Stimulated activated naive CD8-positive, alpha-beta T cell treated with anti-CD3 and anti-CD28 coated beads, Interleukin-15, Interleukin-2, amounts not matched to agents 100 U/mL and 50 U/mL, for 24 hours (primary cell): ENCODE measurements at regions not wholly inside any gene's neighbourhood (a gene's known extent, or its start where the extent isn't known, plus 50 kb on each side); places are given as distances from the start of the nearest gene placed in this dataset.

Experiments
- ATAC-seq: fragments of 150-1000 bp; cut with Tn5 transposase; one replicate; pipeline ENCODE4 v1.10.0; 2021
- DNase-seq: peaks from one replicate; pipeline ENCODE4 v3.0.0; 2021

DNA sequence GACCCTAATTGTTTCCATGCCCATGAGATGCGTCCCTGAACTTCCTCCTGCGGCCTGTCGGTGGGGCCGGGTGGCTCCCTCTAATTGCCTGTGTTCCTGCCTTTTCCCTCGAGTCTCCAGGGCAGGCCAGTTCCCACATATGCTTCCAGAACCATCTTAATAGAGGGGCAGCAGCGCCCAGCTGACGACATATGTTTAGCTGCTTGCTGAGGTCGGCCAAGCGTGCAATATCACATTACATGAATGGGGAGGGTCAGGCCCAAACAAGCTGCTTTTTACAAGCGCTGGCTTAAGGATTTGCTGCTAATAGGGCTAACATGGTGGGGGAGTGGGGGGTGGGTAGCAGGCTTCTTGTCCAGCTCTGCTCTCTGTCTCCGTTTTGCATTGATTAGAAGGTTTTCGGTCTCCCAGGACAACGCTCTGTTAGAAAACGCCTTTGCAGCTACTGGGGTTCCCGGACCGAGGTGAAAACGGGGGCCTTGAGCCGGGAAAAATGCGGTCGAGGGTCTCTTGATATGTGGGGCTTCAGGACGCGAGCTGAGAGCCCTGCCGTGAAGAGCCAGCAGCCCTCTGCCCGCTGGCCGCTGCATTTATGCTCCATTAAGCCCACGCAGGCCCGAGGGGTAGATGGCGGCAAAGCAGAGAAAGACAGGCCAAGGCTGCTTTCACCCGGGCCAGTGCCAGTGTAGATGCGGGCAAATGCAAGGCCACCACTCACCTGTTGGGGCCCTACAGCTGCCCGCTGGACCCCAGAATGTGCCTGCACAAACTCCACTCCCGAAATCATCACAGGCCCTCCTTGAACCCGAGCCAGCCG lies 308.5 kb downstream of the BMP7 start:
- DNase-seq (no peak), ATAC-seq (no peak)

DNA sequence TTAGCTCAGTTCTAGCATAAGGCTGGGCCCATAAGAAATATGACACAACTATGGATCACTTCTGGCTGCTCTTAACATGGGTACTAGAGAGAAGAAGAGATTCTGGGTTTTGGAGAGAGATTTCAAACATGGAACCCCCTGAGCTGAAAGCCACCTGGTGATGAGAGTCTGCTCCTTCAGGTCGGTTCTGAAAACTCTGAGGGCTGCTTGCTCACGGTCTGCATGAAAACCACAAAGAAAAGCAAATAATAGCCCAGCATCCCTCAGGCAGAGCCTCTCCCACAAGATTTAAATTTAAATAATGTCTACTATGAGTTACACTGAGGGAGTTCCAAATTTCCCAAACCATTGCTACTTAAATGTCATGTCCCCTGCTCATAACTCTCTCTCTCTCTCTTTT lies 301.5 kb downstream of the BMP7 start:
- ATAC-seq = no peak
- DNase-seq = no peak

DNA sequence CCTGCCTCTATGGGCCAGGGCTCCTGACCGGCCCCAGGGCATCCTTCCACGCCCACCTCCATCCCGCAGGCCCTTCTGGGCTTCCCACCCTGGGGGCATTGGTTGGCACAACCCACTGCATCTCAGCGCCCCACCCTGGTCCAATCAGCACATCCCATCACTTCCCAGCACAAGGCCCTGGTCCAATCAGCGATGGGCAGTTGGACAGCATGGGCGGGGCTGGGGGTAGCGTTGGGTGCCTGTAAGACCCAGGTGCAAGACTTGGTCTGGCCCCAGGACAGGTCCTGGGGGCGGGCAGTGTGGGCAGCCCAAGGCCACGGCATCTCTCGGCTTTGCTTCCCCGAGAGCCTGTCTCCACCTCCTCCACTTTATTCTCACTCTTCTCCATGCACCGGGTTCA lies 298.5 kb downstream of the BMP7 start:
- DNase-seq (no peak), ATAC-seq (no peak)

DNA sequence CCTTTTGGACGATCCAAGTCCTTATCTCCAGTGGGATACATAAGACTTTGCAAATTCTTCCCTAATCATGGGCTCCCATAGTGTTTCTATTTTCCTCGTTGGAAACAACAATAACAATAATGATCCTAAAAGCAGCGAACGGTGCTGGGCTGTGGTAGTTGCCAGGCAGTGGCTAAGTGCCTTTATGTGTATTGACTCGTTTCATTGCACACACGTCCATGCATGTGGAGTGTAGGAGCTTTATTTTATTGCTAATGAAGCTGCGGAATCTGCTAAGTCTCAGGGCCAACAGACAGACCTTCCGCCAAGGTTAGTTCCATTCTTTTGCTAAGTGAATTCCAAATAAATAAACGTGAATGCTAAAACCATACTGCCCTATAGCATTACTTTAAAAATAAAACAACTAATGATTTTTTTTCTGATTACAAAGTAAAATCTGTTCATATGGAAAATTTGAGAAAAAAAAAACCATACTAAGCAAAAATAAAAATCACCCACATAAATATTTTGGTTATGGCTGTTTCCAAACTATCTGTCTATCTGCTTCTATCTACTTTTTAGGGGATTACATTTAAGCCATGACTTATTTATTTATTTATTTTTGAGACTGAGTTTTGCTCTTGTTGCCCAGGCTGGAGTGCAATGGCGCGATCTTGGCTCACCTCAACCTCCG lies 297.9 kb downstream of the BMP7 start:
- ATAC-seq (no peak), DNase-seq (no peak)

DNA sequence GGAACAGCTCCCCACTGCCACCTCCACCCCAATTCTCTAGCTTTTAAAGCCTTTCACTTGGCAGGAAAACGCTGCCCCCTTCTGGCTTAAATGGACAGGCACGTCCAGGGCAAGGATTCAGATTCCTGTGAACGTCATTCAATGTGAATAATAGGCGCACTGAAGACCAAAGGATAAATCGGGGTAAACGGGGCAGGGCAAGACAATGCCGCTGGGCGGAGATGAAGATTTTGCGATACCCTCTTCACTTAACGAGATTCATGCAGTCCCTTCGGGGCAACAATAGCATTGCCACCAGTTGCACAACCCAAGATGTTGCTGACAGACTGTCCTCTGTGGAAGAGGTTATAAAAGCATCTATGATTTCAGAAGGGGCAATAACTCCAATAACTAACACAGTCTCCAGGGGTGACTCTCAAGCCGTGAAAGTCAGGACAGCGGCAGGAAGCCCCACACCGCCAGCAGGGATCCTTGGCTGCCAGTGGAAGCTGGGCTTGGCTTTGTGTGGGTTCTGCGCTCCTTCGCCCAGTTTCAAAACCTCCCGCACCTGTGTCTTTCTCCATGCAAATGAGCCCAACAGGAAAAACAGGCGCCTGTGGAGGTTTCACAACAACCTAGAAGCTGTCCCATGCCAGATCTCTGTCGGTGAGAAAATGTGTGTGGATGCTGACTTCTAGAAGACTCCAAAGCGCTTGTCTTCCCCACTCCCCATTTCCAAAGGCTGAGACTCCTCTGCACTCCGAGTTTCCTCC lies 291.8 kb downstream of the BMP7 start:
- peak; percentile 11 for DNase-seq
- ATAC-seq = no peak

DNA sequence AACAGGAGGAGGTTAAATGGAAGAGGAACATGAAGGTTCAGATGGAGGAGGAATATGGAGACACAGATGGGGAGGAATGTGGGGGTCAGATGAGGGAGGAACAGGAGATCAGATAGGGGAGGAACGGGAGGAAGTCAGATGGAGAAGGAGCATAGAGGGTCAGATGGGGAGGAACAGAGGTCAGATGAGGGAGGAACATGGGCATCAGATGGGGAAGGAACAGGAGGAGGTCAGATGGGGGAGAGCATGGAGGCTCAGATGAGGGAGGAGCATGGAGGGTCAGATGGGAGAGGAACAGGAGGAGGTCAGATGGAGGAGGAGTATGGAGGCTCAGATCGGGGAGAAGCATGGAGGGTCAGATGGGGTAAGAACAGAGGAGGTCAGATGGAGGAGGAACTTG lies 290.6 kb downstream of the BMP7 start:
- ATAC-seq (no peak), DNase-seq (no peak)

DNA sequence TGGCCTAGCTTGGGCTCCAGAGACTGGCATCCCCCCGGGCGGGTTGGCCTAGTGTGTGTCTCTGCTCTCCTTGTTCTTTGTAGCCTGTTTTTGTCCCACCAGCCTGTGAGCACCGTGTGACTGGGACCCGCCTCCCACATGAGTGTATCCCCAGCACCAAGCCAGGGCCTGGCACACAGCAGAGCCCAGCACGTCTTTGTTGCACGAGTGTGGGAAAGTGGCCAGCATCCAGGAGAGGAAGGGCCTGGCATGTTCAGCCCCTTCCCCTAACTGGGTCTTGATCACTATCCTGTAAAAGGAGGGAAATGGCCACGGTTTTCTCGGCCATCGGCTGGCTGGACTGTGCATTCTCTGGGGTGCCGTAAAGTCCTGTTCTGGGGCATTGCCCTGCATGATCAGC lies 290.1 kb downstream of the BMP7 start:
- no peak for ATAC-seq

DNA sequence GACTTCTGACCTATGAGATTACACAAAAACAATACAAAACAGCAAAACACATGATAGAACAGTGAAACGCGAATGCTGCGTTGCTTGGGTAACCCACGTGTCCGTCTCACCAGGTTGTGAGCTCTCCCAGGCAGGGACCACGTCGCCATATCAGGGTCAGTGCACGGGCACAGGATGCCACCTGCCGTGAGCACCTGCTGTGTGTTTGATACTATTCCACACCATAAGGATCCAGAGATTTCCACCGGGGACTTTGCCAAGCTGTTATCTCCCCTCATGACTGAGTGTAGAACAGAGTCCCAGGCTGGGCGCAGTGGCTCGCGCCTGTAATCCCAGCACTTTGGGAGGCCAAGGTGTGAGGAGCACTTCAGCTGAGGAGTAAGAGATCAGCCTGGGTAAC lies 288.0 kb downstream of the BMP7 start:
- DNase-seq (no peak), ATAC-seq (no peak)

More for the DNA sequence above, 290.1 kb downstream of the BMP7 start:
- no peak for DNase-seq

DNA sequence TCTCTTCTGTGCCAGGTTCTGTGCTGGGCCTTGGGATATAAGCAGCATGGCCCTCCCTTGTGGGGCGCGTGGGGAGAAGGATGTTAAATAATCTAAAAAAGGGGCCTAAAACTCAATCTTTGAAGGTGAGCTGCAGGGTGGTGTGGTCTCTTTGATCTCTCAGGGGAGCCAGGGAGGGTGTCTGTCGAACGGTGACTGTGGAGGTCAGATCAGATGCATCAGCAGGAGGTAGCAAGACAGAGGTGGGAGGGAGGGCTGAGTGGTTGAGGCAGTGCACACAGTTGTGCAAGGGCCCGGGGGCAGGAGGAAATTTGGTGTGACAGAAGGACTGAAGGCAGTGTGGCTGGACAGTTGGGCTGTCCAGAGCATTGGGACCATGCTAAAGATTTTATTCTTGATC lies 287.3 kb downstream of the BMP7 start:
- no peak for DNase-seq
- ATAC-seq = no peak

DNA sequence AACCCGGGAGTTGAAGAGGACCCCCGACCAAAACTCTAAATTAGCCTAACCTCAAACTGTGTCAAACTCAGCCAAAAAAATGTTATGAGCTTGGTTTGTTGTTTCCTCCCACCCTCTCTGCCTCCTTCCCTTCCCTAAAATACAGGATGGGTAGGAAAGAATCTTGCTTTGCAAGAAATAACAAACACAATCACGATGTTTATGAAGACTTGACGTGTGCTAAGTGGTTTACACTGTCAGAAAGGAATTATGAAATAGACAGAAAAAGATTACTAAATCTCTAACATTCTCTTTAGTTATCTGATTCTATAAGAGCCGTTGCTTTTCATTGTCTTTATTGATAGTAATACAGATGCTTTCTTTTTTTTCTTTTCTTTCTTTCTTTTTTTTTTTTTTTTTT lies 285.1 kb downstream of the BMP7 start:
- ATAC-seq (no peak), DNase-seq (no peak)

DNA sequence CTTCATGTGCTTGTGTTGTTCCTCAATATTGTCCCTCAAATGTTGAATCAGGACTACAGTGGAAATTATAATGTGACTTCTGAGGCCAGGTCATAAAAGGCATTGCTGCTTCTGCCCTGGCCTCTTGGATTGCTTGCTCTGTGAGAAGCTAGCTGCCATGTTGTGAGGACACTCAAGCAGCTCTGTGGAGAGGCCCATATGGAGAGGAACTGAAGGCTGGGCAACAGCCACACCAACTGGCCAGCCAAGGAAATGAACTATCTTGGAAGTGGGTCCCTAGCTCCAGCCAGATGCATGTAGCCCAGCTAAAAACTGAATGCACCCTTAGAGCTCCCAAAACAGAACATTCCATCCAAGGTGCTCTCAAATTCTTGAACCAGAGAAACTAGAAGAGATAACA lies 282.6 kb downstream of the BMP7 start:
- DNase-seq = no peak
- no peak for ATAC-seq

DNA sequence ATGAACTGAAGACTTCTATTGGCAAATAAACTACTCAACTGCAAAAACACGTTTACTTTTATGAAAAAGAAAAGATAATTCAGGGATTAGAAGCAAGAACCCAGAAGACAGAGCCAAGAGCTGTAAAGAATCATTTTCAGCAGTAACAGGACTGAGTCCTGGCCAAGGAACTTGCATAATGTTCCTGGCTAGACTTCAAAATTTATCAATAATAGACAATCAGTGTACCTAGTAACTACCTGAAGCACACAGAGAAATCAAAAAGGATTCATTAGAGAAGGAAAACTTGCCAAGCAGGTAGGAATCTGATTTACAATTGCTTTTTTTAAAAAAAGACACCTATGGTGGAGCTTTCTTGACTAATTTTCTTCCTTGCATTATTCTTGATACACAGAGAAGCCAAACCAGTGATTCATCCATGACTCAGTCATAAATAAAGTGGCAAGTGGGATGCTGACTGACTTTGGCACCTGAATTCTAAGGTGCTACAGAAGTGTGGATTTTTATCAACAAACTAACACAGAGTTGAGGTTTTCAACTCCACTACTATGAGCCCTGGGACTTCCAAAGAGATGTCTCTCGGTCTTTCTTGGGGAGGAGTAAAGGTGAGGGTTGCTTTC lies 281.3 kb downstream of the BMP7 start:
- no peak for ATAC-seq
- DNase-seq = no peak

DNA sequence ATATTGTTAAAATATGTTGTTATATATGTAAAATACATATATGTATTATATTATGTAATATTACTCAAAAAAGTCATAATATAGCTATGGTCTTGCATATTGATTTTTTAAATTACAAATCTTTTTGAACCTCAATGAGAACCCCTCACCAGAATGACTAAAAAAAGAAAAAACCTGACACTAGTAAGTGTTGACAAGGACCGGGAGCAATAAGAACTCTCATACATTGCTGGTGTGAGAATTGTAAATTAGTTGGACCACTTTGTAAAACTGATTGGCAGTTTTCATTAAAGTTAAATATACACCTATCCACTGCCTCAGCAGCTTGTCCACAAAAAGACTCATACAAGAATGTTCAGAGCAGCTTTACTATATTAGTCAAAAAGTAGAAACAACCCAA lies 280.0 kb downstream of the BMP7 start:
- no peak for ATAC-seq
- no peak for DNase-seq

DNA sequence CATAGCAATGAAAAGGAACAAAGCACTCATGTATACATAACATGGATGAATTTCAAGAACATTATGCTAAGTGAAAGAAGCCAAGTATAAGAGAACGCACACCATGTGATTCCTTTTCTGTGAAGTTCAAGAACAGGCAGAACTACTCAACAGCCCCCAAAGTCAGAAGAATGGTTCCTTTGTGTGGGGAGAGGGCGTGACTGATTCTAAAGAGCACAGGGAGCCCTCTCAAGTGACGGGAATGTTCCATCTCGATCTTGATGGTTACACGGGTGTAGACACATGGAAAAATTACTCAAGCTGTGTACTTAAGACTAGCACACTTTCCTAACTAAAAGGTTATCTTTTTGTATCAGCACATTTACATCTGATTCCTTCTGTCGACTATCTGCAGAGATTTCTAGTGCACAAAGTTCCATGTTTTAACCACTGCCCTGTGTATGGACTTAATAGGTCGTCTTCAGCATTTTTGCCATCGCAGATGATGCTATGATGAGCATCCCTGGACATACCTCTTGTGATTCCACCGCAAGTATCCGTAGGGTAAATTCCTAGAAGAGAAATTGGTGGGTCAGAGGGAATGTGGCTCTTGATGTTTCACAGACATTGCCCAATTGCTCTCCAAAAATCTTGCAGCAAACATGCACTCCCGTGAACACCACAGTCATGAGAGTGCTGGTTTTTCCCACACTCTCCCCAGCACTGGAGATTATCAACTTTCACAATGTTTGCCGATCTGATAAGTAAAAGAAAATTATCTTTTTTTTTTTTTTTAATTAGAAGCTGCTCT lies 279.3 kb downstream of the BMP7 start:
- DNase-seq = no peak
- ATAC-seq = no peak

DNA sequence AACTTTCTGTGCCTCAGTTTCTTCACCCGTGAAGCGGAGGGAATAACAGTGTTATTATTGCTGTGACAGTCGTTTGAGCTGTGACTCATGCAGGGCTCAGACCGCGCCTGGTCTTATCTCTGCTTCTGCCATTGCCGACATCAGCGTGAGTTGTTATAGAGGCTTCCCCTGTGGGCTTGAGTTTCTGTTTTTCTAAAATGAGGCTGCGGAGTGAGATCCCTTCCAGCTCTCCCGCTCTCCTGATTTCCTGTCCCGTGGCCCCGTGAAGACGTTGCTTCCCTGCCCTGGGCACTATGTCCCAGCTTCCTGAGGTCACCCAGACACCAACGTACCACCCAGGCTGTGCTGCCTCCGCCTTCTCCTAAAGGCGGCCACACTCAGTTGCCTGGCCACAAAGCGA lies 278.5 kb downstream of the BMP7 start:
- ATAC-seq = no peak
- no peak for DNase-seq

DNA sequence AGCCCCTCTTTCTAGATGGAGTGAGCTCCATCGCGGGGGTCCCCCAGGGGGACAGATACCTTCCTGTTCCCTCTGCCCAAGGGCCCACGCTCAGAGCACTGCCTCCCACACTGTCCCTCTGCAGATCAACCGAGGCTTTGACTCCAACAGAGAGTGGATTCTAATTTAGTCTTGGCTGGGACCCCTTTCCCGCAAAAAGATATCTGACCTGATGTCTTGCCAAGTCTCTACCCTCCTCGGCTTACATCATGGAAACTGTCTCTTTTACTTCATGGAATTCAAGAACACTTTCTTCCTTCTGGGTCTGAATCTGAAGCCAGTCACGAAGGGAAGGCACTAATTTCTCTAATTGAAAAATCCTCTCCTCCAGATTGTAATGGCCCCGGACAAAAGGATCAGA lies 278.0 kb downstream of the BMP7 start:
- no peak for ATAC-seq

DNA sequence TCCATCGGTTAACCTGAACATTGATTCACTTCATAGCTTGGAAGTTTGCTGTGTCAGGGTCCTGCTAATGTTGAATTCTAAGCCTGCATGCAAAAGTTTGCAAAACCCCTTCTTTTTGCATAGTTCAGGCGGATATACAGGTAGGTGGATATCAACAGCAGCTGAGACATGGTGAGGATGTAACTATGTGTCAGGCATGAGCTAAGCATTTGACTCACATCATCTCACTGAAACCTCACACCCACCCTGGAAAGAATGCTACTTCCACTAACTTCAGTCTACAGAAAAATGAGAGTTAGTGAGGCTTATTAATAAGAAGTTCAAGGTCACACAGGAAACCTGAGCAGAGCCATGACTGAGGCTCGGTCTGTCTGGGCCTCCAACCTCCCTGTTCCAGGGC lies 276.9 kb downstream of the BMP7 start:
- DNase-seq = no peak
- ATAC-seq = no peak

More for the DNA sequence above, 278.0 kb downstream of the BMP7 start:
- DNase-seq = no peak

DNA sequence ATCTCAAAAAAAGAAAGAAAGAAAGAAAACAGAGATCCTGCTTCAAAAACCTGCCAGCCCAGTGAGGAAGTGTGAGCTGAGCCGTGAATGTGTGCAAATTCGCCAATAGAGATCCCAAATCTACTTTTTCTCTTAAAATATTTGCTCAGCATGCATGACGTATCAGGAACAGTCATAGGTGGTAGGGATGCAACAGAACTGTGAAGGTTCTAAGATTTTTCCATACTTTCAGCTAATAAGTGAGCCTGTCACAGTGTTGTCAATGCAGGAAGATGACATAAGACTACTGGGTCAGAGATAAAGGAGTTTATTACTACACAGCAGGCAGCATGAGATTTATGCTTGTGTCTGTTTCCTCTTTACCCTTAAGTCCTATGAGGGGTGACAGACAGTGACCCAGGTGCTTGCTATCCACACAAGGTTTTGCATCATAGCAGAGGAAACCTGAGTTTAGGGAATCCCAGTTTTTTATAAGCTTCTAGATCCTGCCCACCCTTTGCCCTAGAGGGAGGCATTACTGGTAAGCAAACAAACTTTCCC lies 273.4 kb downstream of the BMP7 start:
- no peak for DNase-seq
- ATAC-seq = no peak

DNA sequence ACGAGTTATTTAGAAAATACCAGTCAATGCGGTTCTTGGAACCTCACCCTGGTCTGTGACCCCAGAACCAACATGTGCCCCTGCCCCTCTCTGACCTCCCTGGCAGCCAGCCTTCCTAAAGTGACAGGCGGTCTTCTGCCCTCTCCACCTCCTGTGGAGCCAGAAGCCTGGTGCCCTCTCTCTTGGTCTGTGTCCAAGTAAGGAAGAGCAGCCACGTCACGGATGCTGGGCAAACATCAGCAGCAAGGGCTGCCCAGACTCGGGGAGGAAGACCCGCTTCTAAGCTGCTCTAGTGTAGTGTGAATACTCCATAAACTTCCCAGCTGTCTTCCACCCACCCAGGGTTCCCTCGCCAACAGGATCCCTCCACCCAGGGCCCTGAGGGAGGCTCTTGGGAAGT lies 272.4 kb downstream of the BMP7 start:
- no peak for ATAC-seq
- no peak for DNase-seq

DNA sequence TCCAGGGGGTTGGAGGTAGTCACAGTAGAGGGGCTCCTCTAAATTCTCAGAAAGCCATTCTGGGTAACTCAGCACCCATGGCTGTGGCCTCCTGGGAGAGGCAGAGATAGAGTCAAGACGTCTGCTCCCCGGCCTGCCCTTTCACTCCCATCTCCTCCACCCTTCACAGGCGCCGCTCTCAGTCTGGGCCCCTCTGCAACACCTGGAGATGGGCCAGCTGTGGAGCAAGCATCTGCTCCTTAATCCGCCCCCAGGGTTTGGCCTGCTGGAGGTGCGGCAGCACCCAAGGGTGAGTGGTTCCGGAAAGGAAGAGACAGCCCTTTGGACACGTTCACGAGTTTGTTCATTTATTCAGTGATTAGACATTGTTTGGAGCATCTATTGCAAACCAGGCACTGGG lies 271.3 kb downstream of the BMP7 start:
- ATAC-seq = no peak
- DNase-seq = no peak

DNA sequence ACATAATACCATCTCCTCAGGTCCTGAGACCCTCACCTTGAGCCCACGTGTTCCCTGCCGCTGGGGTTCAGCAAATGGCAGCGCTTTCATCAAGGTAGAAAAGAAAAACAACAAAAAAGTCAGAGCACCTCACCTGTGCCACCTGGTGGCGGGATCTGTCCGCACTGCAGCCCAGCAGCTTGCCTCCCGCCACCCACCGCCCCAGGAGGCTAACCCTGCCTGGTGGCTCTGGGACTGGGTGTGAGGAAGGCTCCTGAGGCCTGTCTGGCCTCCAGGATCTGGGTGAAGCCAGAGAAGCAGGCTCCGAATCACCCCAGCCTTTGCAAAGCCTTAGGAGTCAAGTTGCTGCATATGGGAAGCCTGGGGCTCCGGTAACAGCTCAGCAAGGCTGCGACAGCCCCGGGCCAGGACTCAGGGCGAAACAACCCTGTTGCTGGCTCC lies 270.8 kb downstream of the BMP7 start:
- DNase-seq (peak; percentile 13), ATAC-seq (no peak)

DNA sequence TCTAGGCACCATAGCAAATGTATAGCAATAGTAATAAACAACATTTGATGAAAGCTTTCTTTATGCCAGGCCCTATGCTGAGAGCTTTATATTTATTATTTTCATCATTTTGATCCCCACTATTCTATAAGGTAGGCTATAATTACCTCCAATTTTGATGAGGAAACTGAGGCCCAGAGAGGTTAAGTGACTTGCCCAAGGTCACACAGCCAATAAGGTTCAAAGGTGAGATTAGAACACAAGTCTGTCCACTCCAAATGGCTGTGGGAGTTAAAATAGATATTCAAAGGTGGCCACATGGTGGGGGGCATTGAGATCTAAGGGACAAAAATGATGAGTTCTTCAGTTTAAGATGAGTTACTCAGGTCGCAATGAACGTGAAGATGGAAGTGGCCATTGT lies 269.9 kb downstream of the BMP7 start:
- ATAC-seq = no peak
- no peak for DNase-seq
